ENCODE measurements at regions not wholly inside any gene's neighbourhood (a gene's known extent, or its start where the extent isn't known, plus 50 kb on each side); places are given as distances from the start of the nearest gene placed in this dataset.

GRCh38 chr2:222050981-222051380 lies 247.8 kb downstream of the PAX3 start:
- no peak for TF ChIP-seq POLR2AphosphoS5 (IDR thresholded peaks at IDR 0.05)
- TF ChIP-seq, protein P1, sequence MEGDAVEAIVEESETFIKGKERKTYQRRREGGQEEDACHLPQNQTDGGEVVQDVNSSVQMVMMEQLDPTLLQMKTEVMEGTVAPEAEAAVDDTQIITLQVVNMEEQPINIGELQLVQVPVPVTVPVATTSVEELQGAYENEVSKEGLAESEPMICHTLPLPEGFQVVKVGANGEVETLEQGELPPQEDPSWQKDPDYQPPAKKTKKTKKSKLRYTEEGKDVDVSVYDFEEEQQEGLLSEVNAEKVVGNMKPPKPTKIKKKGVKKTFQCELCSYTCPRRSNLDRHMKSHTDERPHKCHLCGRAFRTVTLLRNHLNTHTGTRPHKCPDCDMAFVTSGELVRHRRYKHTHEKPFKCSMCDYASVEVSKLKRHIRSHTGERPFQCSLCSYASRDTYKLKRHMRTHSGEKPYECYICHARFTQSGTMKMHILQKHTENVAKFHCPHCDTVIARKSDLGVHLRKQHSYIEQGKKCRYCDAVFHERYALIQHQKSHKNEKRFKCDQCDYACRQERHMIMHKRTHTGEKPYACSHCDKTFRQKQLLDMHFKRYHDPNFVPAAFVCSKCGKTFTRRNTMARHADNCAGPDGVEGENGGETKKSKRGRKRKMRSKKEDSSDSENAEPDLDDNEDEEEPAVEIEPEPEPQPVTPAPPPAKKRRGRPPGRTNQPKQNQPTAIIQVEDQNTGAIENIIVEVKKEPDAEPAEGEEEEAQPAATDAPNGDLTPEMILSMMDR (IDR thresholded peaks at IDR 0.05 in 8 of 11, conservative IDR thresholded peaks at IDR 0.05 in 3 of 11): no peak
